IPS-NIHi7 (cell line): ENCODE measurements at regions not wholly inside any gene's neighbourhood (a gene's known extent, or its start where the extent isn't known, plus 50 kb on each side); places are given as distances from the start of the nearest gene placed in this dataset.

Experiments used
- DNase-seq: peaks from one replicate; pipeline ENCODE4 v3.0.0; 2012; ENCODE audit warnings: mixed read lengths; ENCODE audit errors: extremely low spot score

DNA sequence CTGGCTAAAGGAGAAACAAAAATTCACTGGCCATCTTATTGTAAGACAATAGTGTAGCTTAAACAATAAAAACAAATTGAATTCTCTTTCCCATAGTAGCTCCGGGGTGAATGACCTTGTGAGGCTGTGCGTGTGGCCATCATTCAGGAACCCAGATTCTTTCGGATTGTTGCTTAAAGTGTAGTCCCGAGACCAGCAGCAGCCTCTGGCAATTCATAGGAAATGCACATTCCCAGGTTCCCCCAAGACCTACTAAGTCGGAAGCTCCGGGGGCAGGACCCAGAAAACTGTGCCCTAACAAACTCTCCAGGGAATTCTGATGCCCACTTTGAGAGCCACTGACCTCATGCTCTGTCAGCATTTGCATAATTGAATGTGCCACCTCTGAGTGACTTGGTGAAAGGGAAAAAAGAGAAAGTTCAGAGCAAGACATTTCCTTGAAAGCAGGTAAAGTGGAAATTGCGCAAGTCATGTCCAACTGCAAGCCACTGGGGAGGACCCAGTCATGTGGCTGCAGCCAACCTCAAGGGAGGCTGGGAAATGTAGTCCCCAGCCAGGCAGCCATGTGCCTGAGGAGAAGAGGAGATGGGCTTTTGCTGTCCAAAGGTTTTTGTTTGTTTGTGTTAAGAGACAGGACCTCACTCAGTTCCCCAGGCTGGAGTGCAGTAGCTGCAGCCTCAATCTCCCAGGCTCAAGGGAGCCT, 50.7 kb upstream of the PNMA8B start:
- peak; percentile 78 for DNase-seq

DNA sequence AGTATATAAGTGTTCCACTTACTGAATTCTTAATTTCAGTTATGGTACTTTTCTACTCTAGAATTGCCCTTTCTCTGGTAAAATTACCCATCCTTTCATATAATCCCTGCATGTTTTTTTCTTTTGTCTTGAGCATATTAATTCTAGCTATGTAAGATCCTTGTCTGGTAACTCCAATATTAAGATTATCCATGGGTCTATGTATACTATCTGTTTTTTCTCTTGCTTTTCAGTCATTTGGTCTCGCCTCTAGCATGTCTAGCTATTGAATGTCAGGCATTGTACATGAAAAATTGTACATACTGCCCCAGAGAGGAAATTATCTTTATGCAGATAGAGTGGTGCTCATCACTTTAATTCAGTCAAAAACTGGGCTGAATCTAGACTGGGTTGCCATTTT, 50.4 kb upstream of the CALM3 start:
- DNase-seq, result no peak

DNA sequence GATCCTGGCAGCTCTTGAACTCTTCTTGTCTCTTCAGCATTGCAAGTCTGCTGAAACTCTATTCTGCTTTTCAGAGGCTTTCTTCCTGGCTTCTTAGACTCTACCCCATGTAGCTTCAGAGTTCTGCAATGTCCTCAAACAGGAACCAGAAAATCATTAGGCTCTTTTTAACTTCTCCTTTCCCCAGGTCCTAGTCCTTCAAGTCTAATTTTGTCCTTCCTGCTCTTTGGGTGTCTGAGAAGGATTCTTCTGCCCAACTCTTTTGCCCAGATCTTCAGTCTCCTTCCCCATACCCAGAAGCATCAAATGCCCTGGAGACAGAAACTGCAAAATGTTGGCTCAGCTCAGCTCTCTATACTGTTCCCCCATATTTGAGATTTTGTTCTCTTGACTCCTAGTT, 50.0 kb upstream of the CALM3 start:
- no peak for DNase-seq
